GM19452 (cell line): ENCODE measurements at regions not wholly inside any gene's neighbourhood (a gene's known extent, or its start where the extent isn't known, plus 50 kb on each side); places are given as distances from the start of the nearest gene placed in this dataset.
"Not testable (repeated sequence)": the region's sequence is repeated elsewhere in the genome, so short reads cannot be mapped to it uniquely, and the experiment has no call there.

ENCODE experiments used
- ATAC-seq: cut with Tn5 transposase; IDR thresholded peaks from one replicate; pipeline ENCODE4 v1.9.1; 2021; ENCODE audit not compliant: unreplicated experiment

DNA sequence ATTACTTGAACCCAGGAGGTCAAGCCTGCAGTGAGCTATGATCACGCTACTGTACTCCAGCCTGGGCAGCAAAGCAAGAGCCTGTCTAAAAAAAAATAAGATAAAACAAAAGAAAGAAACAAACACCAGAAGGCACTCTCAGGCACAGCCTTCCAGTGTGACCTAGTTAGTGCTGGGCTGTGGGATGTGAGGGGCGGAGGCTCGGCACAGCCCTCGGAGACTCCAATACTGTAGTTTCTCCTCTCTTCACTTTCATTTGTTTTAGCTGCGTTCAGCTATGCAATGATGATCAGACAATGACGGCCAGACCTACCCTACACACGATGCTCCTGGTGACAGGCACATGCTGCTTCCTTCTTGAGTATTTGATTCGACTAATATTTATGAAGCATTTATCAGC lies 127.7 kb downstream of the SOCS6 start:
- ATAC-seq: no peak

DNA sequence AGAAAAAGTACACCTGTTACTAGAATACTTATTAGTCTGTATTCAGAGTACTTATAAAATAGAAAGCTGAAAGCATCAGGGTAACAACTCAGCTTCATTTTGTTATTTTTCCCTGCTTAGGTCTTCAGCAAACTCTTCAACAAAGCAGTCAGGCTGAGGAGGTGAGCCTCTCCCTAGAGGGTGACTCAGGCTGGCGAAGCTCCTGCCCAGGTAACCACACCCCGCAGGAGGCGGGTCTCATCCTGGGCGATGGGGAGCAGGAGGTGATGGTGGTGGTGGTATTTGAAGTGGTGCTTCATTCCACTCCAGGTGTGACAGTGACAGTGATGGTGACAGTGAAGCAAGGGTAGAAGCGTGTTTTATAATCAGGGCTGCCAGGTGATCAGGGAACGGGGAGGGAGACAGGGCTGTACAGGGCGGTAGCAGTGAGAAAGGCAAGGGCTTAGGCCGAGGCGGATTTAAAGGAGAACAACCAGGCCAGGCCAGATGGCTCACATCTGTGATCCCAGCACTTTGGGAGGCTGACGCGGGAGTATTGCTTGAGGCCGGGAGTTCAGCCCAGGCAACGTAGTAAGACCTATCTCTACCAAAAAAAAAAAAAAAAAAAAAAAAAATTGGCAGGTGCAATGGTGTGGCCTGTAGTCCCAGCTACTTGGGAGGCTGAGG lies 127.1 kb downstream of the SOCS6 start:
- ATAC-seq: no peak

DNA sequence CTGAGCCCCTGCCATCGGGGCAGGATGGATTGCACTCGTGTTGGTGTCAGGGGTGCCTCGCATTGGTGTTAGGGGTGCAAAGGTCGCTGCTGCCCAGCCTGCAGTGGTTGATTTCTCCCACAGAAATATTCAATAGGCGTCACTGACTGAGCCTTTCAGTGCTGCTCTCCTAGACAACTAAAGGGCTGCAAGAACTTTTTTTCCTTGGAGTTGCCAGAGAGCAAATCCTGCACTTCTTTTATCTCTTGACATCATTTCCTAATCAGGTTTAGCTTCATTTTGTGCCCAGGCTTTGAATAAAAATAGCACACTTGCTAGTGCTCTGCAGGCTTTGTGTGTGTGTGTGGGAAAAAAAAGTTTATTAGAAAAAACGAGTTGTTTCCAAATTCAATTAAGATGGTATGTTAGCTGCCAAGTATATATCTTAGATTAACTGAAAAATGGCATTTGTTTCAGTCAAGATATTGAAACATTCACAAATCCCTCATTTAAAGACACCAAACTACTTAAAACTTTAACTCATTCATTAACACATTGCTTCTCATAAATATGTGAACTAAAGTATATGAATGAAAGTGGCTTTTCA lies 125.6 kb downstream of the SOCS6 start:
- ATAC-seq: no peak

DNA sequence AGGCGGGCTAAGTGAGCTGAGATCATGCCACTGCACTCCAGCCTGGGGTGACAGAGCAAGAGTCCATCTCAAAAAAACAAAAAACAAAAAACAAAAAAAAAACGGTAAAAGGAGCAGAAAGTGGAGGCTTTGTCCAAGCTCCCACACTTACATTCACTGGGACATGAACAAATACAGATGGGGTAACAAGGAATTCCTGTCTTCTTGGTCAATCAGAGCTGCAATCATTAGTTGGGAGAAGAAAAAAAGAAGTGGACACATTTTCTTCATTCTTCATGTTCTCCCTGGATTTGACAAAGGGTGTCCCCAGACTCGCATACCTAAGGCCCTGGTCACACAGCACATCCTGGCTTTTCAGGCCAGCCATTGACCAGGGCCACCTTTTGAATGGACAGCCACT lies 124.6 kb downstream of the SOCS6 start:
- ATAC-seq: no peak

DNA sequence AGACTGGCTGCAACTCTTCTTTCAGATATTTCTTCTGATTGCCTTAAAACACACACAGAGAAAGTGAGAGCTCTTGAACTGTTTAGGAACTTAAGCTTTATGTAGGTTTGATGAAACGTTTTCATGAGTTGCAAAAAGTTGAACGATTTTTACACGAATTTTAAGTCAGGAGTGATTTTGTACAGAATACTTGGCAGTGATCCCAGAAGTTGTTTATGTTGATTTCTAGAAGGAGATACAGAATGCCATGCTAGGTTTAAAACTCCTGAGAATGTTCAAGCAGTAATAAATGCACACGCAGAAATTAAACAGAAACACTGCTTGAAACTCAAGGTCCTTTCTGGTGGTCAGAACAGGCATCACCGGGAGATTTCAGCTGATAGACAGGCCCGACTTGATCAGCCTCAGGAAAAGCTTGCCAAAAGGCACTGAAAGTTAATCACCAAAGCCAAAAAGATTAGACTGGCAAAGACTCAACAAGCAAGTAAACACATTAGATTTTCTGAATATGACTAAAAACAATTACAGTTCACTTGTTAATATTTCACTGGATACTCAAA lies 123.1 kb downstream of the SOCS6 start:
- no peak for ATAC-seq

DNA sequence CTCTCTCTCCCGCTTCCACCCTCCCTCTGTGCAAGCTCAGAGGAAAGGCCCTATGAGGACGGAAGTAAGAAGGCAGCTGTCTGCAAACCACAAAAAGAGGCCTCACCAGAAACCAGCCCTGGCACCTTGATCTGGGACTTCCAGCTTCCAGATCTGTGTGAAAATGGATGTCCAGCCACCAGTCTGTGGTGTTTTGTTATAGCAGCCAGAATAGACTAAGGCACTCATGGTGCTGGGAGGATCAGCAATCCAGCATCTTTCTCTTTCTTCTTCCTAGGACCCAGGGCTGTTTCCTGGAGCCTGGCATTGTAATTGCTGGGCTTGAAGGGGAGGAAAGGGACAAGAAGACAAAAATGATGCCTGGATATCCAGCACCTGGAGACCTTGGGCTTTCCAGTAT lies 122.5 kb downstream of the SOCS6 start:
- no peak for ATAC-seq

DNA sequence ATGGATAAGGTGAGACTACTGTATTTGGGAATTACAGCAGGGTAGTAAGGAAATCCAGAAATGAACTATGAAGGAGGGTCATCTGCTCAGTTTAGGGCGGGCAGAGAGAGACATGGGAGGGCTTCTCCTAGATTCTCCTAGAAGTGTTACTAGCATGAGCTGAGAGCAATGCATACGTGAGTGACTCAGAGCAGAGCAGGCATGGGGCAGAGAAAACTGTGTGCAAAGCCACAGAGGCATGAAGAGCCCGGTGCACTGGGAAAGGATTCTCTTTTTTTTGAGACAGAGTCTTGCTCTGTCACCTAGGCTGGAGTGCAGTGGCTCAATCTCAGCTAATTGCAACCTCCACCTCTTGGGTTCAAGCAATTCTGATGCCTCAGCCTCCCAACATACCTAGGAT lies 116.2 kb downstream of the SOCS6 start:
- ATAC-seq: no peak

DNA sequence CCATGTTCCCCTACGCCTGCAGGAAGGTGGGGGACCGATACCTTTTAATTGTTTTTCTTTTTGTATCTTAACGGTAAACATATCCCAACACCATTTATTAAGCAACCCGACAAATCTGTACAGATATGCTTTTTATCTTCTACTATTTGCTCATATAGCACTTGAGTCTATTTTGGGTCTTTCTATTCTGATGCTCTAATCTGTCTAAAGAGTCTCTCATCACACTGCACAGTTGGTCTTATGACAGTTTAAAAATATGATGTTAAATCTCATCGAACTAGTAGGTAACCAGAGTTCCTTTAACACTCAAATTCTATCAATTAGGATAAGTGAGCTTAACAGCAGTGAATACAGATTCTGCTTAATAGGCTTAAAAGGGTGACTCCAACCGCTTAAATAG lies 111.6 kb downstream of the SOCS6 start:
- no peak for ATAC-seq

DNA sequence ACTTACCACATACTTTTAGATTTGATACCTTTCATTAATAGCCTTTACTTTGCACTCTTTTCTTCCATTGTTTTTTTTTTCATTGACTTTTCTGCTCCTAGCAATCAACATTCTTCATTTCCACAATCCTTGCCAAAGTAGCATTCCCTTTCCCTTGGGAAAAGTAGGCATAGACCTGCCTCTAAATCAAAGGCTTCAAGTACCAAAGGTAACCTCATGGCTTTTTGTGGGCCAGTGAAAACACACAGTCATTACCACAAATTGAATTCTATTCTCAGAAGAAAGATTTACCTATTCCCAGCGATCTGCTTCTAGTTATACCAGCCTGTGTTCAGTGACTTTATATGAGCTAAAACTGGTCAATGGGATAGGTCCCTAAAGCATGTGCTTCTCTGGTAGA lies 109.2 kb downstream of the SOCS6 start:
- no peak for ATAC-seq

DNA sequence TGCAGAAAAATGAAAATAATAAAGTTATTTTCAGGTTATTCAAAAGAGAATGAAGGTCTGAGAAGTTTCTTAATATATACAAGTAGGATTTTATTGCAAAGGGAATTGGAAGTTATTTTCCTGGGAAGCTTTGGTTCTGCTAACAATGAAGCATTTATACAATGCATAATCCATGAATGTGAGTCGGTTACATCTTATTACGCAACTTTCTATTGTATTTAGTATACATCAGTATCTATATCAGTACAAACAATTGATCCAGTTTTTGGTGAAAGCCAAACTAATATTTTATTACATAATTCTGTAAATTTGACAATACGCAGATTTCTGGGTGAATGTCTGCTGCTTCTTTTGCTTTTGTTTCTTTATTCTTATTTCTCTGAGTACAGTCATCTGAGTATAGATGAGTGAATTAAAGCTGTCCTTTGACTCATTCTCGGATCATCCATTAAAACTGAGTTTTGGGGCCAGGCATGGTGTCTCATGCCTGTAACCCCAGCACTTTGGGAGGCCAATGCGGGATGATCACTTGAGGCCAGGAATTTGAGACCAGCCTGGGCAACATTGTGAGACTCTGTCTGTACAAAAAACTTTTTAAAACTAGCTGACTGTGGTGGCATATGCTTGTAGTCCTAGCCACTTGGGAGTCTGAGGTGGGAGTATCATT lies 108.5 kb downstream of the SOCS6 start:
- ATAC-seq: no peak

DNA sequence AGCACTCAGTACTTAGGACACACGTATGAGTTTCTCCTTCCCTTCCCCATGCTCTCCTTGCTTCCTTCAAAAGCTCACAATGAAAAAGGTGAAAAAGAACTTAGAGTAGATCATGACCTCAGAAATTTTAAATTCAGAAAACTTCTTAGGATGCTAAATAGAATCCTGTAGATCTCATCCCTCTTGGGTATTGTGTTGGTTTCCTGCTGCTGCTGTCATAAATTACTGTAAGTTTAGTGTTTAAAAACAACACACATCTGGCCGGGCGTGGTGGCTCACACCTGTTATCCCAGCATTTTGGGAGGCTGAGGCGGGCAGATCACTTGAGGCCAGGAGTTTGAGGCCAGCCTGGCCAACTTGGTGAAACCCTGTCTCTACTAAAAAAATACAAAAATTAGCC lies 106.9 kb downstream of the SOCS6 start:
- ATAC-seq: not testable (repeated sequence)

DNA sequence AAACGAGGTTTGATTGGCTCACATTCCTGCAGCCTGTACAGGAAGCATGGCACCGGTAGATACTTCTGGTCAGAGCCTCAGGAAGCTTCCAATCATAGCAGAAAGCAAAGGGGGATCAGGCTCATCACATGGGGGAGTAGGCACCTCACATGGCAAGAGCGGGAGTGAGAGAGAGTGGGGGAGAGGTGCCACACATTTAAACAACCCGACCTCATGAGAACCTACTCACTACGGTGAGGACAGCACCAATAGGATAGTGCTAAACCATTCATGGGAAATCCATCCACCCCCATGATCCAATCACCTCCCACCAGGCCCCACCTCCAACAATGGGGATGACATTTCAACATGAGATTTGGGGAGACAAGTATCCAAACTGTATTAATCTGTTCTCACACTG lies 105.8 kb downstream of the SOCS6 start:
- no peak for ATAC-seq

DNA sequence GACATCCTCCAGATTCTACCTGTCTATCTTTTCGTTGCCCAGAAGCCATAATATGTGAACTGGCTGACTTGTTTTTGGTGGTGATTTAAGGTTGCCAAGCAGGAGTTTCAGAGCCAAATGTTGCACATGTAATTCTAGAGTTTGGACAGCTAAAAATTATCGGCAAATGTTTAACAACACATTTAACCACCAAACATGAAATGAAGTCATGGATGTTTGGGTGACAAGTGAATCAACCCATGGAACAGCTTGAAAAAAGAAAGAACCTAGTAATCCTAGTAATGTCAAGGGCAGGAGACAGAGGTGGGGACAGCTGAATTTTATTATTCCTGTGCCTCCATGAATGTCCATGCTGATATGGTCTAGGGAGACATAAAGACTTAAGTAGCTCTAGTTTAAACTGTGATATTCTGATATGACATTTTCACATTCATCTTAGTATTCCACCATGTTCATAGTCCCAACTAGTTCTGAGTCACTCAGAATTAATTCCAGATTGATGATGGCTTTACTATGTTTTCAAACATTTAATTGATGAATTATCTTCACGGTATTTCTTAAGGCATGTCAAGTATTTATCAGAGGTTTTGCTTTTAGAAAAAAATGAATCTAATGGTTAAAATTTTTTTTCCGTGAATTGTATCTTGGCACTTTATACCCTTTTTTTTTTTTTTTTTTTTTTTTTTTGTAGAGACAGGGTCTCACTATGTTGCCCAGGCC lies 101.7 kb downstream of the SOCS6 start:
- no peak for ATAC-seq

DNA sequence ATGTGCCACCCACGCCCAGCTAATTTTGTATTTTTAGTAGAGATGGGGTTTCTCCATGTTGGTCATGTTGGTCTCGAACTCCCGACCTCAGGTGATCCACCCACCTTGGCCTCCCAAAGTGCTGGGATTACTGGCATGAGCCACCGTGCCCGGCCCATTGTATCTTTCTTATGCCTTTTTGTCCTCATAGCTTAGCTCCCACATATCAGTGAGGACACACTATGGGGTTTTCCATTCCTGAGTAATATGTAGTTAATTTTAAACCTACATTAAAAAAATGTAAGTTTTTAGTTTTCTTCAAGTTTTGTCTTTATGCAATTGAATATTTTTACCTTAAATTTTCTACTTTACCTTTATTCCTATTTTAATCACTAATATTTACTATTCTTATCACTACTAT lies 100.2 kb downstream of the SOCS6 start:
- not testable (repeated sequence) for ATAC-seq

DNA sequence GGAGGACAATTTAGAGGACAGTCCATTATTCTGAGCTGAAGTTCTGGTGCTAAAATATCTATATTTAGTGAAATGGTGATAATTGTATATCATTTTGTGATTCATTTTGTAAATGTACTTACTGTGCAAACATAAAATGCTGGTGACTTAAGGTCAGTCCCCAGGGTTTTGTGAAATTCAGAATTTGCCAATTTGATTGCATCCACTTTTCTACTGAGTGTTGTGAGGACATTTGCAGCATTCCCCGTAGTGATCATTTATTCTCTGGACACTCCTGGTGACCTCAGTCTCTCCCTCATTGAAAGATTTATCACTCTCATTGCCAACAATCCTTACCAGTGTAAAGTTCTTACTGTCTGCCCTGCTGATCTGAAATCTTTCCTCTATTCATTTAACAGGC lies 98.2 kb downstream of the SOCS6 start:
- no peak for ATAC-seq

DNA sequence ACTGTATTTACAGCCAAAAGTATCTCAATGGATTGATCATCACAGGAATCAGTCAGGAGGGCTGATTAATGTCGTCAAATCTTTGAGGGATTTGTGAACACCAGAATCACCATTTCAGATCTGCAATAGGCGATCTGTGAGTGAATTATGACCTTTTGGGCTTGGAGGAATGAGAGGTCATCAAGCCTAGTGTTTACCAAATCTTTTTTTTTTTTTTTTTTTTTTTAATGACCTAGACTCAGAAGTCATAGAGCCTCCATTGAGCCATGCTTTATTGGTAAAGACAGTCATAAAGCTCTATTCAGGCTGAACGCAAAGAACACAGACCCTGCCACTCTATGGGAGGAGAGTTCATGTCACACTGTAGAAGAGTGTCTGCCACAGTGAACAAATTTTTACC lies 97.7 kb downstream of the SOCS6 start:
- ATAC-seq: no peak

DNA sequence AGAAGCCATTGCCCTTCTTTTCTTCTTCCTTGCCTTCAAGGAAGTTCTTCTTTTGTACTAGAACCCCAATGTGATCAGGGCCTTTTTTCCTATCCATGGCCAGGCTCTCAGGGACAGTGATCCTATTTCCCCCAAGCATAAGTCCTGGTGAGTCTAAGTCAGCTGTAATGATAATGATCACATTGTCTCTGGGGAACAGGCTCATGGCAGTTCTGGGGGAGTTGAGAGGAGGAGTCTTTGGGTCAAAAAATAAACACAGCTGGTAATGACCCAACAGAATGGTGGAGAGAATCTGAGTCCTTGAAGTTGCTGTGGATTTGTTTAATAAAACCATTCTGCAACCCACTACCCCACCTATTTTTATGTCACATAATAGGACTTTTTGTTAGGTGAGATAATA lies 96.6 kb downstream of the SOCS6 start:
- no peak for ATAC-seq

DNA sequence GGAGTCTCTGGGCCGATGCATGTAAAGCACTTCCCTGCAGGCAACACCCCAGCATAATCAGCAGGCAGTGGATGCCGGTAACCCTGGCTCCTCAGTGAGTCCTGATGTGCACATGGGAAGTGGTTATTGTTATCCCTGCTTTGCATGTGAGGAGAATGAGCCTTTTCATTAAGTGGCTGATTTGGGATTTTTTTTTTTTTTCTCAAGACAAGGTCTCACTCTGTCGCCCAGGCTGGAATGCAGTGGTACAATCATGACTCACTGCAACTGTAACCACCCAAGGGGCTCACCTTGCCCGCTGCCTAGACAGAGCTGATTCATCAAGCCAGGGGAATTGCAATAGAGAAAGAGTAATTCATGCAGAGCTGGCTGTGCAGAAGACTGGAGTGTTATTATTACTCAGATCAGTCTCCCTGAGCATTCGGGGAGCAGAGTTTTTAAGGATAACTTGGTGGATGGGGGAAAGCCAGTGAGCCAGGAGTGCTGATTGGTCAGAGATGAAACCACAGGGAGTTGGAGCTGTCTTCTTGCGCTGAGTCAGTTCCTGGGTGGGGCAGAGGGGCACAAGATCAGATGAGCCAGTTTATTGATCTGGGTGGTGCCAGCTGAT lies 95.4 kb downstream of the SOCS6 start:
- ATAC-seq: no peak

DNA sequence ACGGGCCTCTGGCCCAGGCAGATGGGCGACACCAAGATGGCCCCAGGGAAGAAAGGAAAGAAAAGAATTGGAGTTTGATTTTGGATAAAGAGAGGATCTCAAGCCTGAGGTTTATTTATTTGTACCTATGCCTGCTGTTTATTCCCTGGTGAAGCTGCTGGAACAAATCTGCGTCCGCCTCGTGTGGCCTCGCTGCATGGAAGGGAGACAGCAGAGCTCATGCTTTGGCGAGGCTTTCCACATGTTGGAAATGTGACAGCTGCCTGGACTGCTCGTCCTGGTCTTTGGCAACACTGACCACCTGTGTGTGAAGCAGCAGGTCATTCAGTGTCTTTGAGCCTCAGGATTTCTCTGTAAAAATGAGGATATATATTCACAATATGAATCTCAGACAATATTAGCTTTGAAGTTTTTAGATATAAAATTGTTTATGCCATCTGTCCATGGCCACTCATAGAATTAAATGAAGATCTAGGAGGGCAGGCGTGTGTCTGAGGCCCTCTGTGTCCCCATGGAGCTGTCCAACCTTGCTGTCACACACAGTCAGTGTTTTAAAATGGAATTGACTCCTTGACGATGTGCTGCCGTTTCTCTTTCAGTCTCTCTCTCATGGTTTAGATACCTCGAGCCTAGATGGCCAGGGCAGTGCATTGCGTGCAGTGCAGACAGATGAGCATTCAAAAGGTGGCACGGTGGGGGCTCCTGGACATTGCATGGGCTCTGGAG lies 94.3 kb downstream of the SOCS6 start:
- no peak for ATAC-seq

DNA sequence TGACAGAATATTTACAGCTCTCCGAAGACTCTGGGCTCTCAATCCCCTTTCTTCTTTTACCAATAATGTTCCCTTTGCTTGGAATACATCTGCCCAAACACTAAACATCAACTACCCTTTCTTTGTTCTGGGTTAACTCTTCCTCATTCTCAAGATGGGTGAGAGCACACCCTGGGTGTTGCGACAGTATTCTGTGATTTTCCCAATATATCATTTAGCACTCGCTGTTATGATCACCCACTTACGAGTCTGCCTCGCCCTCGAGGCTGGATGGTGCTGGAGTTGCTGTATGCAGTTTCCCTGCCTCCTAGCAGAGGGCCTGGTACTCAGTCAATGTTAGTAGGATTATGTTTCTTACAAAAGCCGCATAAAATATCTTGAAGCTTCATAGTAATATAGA lies 93.2 kb downstream of the SOCS6 start:
- ATAC-seq: no peak
